Thoracic aorta (tissue), 2 donors: ENCODE measurements at regions not wholly inside any gene's neighbourhood (a gene's known extent, or its start where the extent isn't known, plus 50 kb on each side); places are given as distances from the start of the nearest gene placed in this dataset.

Experiments used
- ATAC-seq: fragments of 150-250 bp; one replicate; pipeline ENCODE4 v1.8.0; 2017; ENCODE audit warnings: low read depth; ENCODE audit not compliant: insufficient number of reproducible peaks, low FRiP score
- DNase-seq: peaks from one replicate; pipeline ENCODE4 v3.0.0-alpha.2; 2020; ENCODE audit warnings: low spot score
- H3K27ac ChIP-seq, 2 donors: fragments of 200-600 bp; sonication (generic); 1 replicate in 1 of 2; 2 replicates in 1 of 2; pipeline ENCODE4 v1.5.1; 2016; ENCODE audit warnings: mild to moderate bottlenecking in 2 of 2, moderate library complexity in 2 of 2
- H3K27me3 ChIP-seq: fragments of 200-600 bp; sonication (generic); replicated peaks from 2 replicates; pipeline ENCODE4 v1.6.0; 2016; ENCODE audit warnings: mild to moderate bottlenecking; ENCODE audit not compliant: insufficient read depth
- H3K36me3 ChIP-seq: fragments of 200-600 bp; sonication (generic); one replicate; pipeline ENCODE4 v1.5.1; 2016
- H3K4me1 ChIP-seq, 2 donors: fragments of 200-600 bp; sonication (generic); 1 replicate in 1 of 2; 2 replicates in 1 of 2; pipeline versions ENCODE4 v1.5.1 to v1.6.0; 2016; ENCODE audit warnings: low read depth in 2 of 2, mild to moderate bottlenecking in 1 of 2; ENCODE audit not compliant: control insufficient read depth in 1 of 2
- H3K4me3 ChIP-seq: fragments of 200-600 bp; sonication (generic); 2 replicates; pipeline ENCODE4 v1.5.1; 2016; ENCODE audit warnings: mild to moderate bottlenecking
- H3K9me3 ChIP-seq: fragments of 200-600 bp; sonication (generic); 2 replicates; pipeline ENCODE4 v1.5.1; 2016
- CTCF ChIP-seq: fragments of 200-600 bp; sonication (generic); IDR thresholded peaks from one replicate; pipeline ENCODE4 v1.5.1; 2019; ENCODE audit warnings: antibody characterized with exemption

DNA sequence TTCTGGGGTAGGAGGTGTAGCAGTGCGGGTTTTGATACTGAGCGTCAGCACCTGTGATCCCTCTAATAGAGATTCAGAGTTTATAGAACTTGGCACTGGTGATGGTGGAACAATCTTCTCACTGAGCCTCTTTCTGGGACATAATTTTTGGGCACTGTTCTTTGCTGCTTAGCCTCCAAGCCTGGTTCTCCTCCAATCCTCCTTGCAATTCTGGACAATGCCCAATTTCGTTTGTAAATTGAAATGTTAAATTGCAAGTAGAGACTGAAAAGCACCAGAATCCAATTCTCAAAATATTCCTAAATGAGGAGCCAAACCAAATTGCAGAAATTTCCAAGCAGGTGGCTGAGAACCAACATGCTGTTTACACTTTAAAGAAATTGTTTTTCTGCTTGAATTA, 149.8 kb upstream of the ABI3BP start:
- Histone ChIP-seq H3K36me3 (no peaks in the 10 kb centered on the region), H3K27ac (no peak overlapping the region), H3K27me3 (no peaks in the 10 kb centered on the region), H3K4me1 (peaks cover 0 to 9% of the 10 kb centered on the region in 2 donors), H3K4me3 (no peak overlapping the region), H3K9me3 (no peaks in the 10 kb centered on the region)
- no peak for ATAC-seq
- TF ChIP-seq CTCF: no peak
- DNase-seq: no peak

GRCh38 chr3:101142160-101142559, 148.9 kb upstream of the ABI3BP start:
- ATAC-seq: no peak
- H3K27me3 ChIP-seq: no peaks in the 10 kb centered on the region
- TF ChIP-seq CTCF: no peak
- no peak for DNase-seq
- no peak overlapping the region for H3K4me3 ChIP-seq
- H3K27ac ChIP-seq: no peak overlapping the region
- H3K4me1 ChIP-seq: peaks cover 0 to 9% of the 10 kb centered on the region in 2 donors
- no peaks in the 10 kb centered on the region for H3K9me3 ChIP-seq
- H3K36me3 ChIP-seq: no peaks in the 10 kb centered on the region

DNA sequence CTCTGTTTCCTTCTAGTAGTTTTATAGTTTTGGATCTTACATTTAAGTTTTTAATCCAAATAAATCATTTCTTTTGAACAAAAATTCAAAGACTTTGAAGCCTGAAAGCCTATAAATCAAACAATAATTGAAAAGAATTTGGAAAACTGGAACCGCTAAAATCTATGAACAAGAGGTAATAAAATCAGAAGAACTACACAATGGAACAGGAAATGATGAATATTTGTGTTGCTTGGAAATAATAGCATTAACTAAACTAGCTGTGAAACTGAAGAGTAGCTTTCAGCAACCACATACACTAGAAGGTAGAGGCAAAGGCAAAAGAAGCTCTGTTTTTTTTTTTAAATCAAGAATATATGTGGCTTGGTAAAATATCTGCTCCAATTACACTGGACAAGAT, 147.9 kb upstream of the ABI3BP start:
- H3K4me3 ChIP-seq: no peak overlapping the region
- no peaks in the 10 kb centered on the region for H3K27me3 ChIP-seq
- no peak for DNase-seq
- no peaks in the 10 kb centered on the region for H3K36me3 ChIP-seq
- no peak overlapping the region for H3K27ac ChIP-seq
- no peaks in the 10 kb centered on the region for H3K9me3 ChIP-seq
- no peak for TF ChIP-seq CTCF
- ATAC-seq: no peak
- peaks cover 0 to 9% of the 10 kb centered on the region in 2 donors for H3K4me1 ChIP-seq

DNA sequence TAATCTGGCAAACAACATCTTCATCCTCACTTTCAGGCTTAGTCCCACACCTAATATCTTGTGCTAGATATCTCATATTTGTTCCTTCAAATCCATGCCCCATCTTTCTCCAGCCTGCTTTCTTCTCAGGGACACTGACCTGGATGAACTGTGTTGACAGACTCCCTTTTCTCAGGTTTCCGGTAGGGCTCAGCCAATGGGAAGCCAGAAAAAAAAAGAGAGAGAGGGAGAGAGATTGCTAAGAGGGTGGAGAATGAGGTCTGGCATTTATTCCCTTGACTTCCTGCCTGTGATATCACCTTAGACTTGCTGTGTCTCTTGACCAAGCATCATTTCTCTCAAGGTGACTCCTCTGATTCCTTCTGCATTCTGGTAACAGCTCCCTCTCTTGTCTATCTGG, 145.6 kb upstream of the ABI3BP start:
- TF ChIP-seq CTCF: no peak
- H3K36me3 ChIP-seq: no peaks in the 10 kb centered on the region
- ATAC-seq: no peak

DNA sequence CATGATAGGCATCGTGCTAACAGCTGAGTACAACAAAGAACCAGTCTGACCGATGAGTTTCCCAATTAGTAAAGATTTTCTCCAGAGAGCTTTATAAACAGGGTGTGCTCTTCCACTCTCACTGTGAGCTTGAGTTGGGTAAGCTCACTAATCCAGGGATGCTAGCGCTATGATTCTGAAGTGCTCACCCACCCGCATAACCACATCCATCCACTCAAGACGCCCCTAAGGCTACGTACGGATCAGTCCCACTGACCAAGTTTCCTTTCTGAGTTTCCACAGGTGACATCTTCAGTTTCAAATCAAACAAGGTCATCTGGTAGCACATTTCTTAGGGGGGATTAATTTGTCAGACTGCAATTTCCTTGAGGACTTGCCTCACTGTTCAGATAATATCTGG, 141.1 kb upstream of the ABI3BP start:
- no peak overlapping the region for H3K27ac ChIP-seq
- no peak for TF ChIP-seq CTCF
- no peaks in the 10 kb centered on the region for H3K36me3 ChIP-seq
- no peaks in the 10 kb centered on the region for H3K4me1 ChIP-seq
- no peaks in the 10 kb centered on the region for H3K9me3 ChIP-seq
- DNase-seq (no peak), ATAC-seq (no peak)
- no peak overlapping the region for H3K4me3 ChIP-seq
- H3K27me3 ChIP-seq: no peaks in the 10 kb centered on the region

More for the DNA sequence above, 145.6 kb upstream of the ABI3BP start:
- no peaks in the 10 kb centered on the region for H3K27me3 ChIP-seq
- H3K4me3 ChIP-seq: no peak overlapping the region
- H3K27ac ChIP-seq: no peak overlapping the region
- no peak for DNase-seq
- H3K4me1 ChIP-seq: peaks cover 0 to 9% of the 10 kb centered on the region in 2 donors
- no peaks in the 10 kb centered on the region for H3K9me3 ChIP-seq
